ENCODE measurements at regions not wholly inside any gene's neighbourhood (a gene's known extent, or its start where the extent isn't known, plus 50 kb on each side); places are given as distances from the start of the nearest gene placed in this dataset.

- no peaks in the 10 kb centered on the region for H4K20me1 ChIP-seq (ENCODE audit: insufficient read depth, low read length)
Measured at GRCh38 chr14:62102349-62102725, 340.1 kb downstream of the SNAPC1 start.

More at GRCh38 chr14:62102349-62102725, 340.1 kb downstream of the SNAPC1 start:
- H2BK120ac ChIP-seq (ENCODE audit: low read depth, low read length), result no peak overlapping the region
- dilution Hi-C loops (cut with HindIII; ENCODE audit: low sequenced_read_pairs, unreplicated experiment) (no loop called here), intact Hi-C loops (cut with micrococcal nuclease) (no loop called here), in situ Hi-C loops (cut with MboI; ENCODE audit: low sequenced_read_pairs) (no loop called here)
- H3K4me2 ChIP-seq (ENCODE audit: low read depth, low read length), result no peak overlapping the region
- no peak overlapping the region for H4K5ac ChIP-seq (ENCODE audit: low read depth, low read length)
- H3K36me3 ChIP-seq (ENCODE audit: control insufficient read depth, insufficient read depth, low read length), result no peaks in the 10 kb centered on the region
- no peak for ATAC-seq (ENCODE audit: low read depth)
- CTCF ChIA-PET, result no interaction called here
- H3K9me1 ChIP-seq (ENCODE audit: insufficient read depth, low read length), result no peaks in the 10 kb centered on the region
- no peak overlapping the region for H2AK5ac ChIP-seq (ENCODE audit: low read depth, low read length)
- H3K4me1 ChIP-seq (ENCODE audit: control insufficient read depth, insufficient read depth, low read length), result no peaks in the 10 kb centered on the region
- no CpG with 5 or more reads among the region's 3 CpGs for WGBS, 2 experiments (ENCODE audit: extremely low coverage in 2 of 2, insufficient read length in 1 of 2)
- H3K9me3 ChIP-seq (ENCODE audit: control insufficient read depth, insufficient read depth, low read length), result no peaks in the 10 kb centered on the region
- H2BK20ac ChIP-seq (ENCODE audit: low read depth, low read length), result no peak overlapping the region
- no peak overlapping the region for H3K9ac ChIP-seq (ENCODE audit: low read depth, low read length)
- H3K27ac ChIP-seq (ENCODE audit: insufficient read depth, low read length), result no peak overlapping the region
- no peak overlapping the region for H3K4me3 ChIP-seq (ENCODE audit: insufficient read depth, low read depth, low read length)
- POLR2A ChIA-PET (ENCODE audit: unreplicated experiment), result no interaction called here
- H3K14ac ChIP-seq (replicated peaks; ENCODE audit: low read depth, low read length), result no peak overlapping the region
- no peak overlapping the region for H3K56ac ChIP-seq (ENCODE audit: extremely low read depth, insufficient read depth, low read length)
- H3K4ac ChIP-seq (ENCODE audit: low read depth, low read length), result no peak overlapping the region
- H2BK5ac ChIP-seq (ENCODE audit: low read depth, low read length, poor library complexity, severe bottlenecking), result no peak overlapping the region
- BruUV-seq (replicated peaks), result no TSS peak
- no peaks in the 10 kb centered on the region for H3K27me3 ChIP-seq (ENCODE audit: control insufficient read depth, insufficient read depth, low read length)
- H2AK9ac ChIP-seq (replicated peaks; ENCODE audit: low read depth, low read length, poor library complexity), result no peak overlapping the region
- H3K79me1 ChIP-seq (ENCODE audit: low read depth in 1 of 2, low read length in 2 of 2), result no peaks in the 10 kb centered on the region
- no peak overlapping the region for H3K18ac ChIP-seq (ENCODE audit: low read depth, low read length)
- TF ChIP-seq USF2 (IDR thresholded peaks at IDR 0.05; ENCODE audit: low read depth, low read length), result no peak
- no peak for TF ChIP-seq CHD1 (IDR thresholded peaks at IDR 0.05; ENCODE audit: low read depth, low read length)
- TF ChIP-seq NFE2L2 (IDR thresholded peaks at IDR 0.05; ENCODE audit: low read depth, low read length), result no peak
- no peak for TF ChIP-seq RAD21 (IDR thresholded peaks at IDR 0.05; ENCODE audit: low read length)
- TF ChIP-seq CTCF (conservative IDR thresholded peaks at IDR 0.05; ENCODE audit: low read depth, low read length), result no peak
- TF ChIP-seq FOS (IDR thresholded peaks at IDR 0.05; ENCODE audit: low read depth, low read length), result no peak
- no peak for TF ChIP-seq MAZ (IDR thresholded peaks at IDR 0.05; ENCODE audit: borderline replicate concordance, low read depth, low read length)
- TF ChIP-seq POLR2A (IDR thresholded peaks at IDR 0.05; ENCODE audit: low read depth, low read length), result no peak
- H2BK15ac ChIP-seq (ENCODE audit: low read depth, low read length), result no peak overlapping the region
- no peak for DNase-seq
- no peak overlapping the region for H2AFZ ChIP-seq (replicated peaks; ENCODE audit: low read length, poor library complexity)
- H3K23ac ChIP-seq (ENCODE audit: low read depth, low read length), result no peak overlapping the region
- H4K91ac ChIP-seq (ENCODE audit: insufficient read depth, low read depth, low read length), result no peak overlapping the region
- no peak overlapping the region for H4K8ac ChIP-seq (ENCODE audit: low read depth in 2 of 2, low read length in 2 of 2)

Measured in IMR-90 (cell line).